ENCODE measurements at regions not wholly inside any gene's neighbourhood (a gene's known extent, or its start where the extent isn't known, plus 50 kb on each side); places are given as distances from the start of the nearest gene placed in this dataset.

- no peak for TF ChIP-seq CTCF (IDR thresholded peaks at IDR 0.05)
- no peak for TF ChIP-seq POLR2A (IDR thresholded peaks at IDR 0.05)
- no peak for TF ChIP-seq POLR2AphosphoS5 (IDR thresholded peaks at IDR 0.05)
Observed at GRCh38 chr18:54700580-54700979, 109.5 kb downstream of the DYNAP start.

Data from prostate gland (tissue), 2 donors.